GM19467 (cell line): ENCODE measurements at regions not wholly inside any gene's neighbourhood (a gene's known extent, or its start where the extent isn't known, plus 50 kb on each side); places are given as distances from the start of the nearest gene placed in this dataset.
"Not testable (repeated sequence)": the region's sequence is repeated elsewhere in the genome, so short reads cannot be mapped to it uniquely, and the experiment has no call there.

Source experiments
- ATAC-seq: cut with Tn5 transposase; IDR thresholded peaks from one replicate; pipeline ENCODE4 v1.9.1; 2021; ENCODE audit warnings: mild to moderate bottlenecking, moderate library complexity; ENCODE audit not compliant: unreplicated experiment

GRCh38 chr1:146443088-146443870, 214.5 kb upstream of the NOTCH2NLA start:
- ATAC-seq, result not testable (repeated sequence)

GRCh38 chr1:146438543-146438942, 209.7 kb upstream of the NOTCH2NLA start:
- ATAC-seq, result not testable (repeated sequence)

DNA sequence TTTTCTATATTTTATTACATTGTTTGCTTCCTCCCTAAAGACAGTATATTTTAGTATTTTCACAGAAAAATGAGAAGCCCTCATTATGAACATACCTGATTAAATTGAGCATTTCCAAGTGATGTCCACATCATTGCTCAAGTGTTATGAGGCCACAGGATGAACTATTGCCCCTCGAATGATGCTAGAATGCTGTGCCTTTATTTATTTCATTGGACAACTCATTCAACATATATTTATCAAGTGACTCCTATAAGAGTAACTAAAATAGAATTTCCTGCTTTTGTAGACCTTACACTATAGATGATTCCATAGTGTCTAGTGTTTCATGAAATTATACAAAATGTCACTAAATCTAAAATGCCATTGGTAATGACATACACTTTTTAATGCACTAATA, 187.8 kb upstream of the NOTCH2NLA start:
- ATAC-seq, result not testable (repeated sequence)

GRCh38 chr1:146415017-146415416, 186.2 kb upstream of the NOTCH2NLA start:
- not testable (repeated sequence) for ATAC-seq

GRCh38 chr1:146413911-146414310, 185.1 kb upstream of the NOTCH2NLA start:
- not testable (repeated sequence) for ATAC-seq

DNA sequence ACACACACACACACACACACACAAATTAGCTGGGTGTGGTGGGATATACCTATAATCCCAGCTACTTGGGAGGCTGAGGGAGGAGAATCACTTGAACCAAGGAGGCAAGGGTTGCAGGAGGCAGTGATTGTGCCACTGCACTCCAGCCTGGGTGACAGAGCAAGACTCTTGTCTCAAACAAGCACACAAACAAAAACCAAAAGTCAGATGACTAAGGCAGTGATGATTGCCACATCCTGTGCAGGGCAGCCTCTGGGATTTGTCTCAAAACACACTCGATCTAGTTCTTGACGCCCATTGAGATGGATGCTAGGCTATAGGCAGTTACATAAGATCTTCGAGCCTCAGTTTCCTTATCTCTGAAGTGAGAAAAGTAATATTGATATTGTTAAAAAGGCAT, 183.1 kb upstream of the NOTCH2NLA start:
- not testable (repeated sequence) for ATAC-seq

DNA sequence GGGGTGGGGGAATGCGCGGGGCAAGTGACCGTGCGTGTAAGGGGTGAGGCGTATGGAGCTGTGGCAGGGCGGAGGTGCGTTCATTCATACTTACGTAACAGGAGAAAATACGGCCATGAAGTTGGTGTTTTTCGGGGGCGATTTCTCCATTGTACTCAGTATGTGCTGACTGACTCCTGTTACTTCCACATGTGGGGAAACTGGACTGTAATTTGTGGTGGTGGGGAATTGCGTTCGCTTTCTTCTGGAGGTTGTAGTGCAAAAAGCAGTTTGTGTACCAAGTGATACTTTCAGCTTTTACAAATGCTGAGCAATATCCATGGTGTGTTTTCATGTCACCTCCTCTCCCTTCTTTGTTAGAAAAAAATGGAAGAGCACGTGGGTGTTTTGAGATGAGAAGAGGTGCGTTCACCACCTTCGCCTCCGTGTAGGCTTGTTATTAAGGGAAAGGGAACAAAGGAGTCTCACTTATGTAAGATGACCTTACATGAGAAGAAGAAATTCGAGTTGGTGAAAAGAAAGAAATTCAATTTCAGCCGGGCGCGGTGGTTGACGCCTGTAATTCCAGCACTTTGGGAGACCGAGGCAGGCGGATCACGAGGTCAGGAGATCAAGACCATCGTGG, 181.1 kb upstream of the NOTCH2NLA start:
- ATAC-seq, result not testable (repeated sequence)

DNA sequence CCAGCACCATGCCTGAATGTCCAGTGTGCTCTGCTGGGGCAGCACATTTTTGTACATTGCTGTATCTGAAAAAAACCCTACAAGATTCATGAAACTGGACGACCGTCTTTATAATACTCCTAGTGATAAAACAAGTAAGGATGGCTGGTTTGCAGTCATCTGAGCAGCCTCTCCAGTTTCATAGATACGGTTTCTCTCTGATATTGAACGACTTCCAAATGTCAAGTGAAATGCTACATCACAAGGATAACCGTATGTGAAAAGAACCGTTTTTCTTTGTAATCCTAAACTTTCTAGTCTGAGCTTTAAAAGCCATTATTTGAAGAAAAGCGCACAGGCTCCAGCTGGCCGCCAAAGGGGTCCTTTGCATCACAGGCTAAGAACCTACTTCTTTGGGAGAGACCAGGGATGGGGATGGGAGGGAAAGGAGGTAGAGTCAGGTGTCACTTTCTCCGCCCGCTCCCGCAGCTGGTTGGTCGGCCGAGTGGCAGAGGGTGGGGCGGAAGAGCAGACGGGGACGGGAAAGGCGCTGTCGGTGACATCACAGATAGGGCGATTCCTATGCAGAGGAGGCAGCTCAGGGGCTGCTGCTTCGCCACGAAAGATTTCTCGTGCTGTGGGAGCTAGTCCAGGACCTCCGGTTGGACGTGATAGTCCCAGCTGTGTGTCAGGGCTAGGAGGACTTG, 180.4 kb upstream of the NOTCH2NLA start:
- not testable (repeated sequence) for ATAC-seq

- not testable (repeated sequence) for ATAC-seq
Observed at GRCh38 chr1:146401281-146401825, 172.5 kb upstream of the NOTCH2NLA start.

- not testable (repeated sequence) for ATAC-seq
Observed at GRCh38 chr1:146400173-146401121, 171.6 kb upstream of the NOTCH2NLA start.

GRCh38 chr1:146399225-146399624, 170.4 kb upstream of the NOTCH2NLA start:
- not testable (repeated sequence) for ATAC-seq

- not testable (repeated sequence) for ATAC-seq
Observed at GRCh38 chr1:146396801-146397200, 168.0 kb upstream of the NOTCH2NLA start.

GRCh38 chr1:146396242-146396641, 167.4 kb upstream of the NOTCH2NLA start:
- not testable (repeated sequence) for ATAC-seq

DNA sequence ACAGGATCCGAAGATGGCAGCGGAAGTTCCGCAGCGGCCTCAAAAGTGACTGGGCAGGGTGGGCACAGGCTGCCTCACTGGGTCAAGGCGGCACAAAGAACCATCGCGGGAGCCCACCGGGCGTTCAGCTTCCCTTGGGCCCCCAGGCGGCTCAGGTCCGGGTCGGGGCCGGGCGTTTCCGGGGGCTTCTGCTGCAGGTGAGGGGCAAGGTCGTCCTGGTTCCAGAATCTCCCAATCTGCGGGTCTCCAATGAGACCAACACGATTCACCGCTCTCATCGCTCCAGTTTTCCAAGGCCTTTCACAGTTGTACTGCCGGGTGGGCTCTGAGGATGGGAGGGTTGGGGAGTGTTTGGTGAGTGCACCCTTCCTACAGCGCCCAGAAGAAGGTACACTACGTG, 165.0 kb upstream of the NOTCH2NLA start:
- ATAC-seq, result not testable (repeated sequence)

- not testable (repeated sequence) for ATAC-seq
Observed at GRCh38 chr1:146393154-146393553, 164.3 kb upstream of the NOTCH2NLA start.

DNA sequence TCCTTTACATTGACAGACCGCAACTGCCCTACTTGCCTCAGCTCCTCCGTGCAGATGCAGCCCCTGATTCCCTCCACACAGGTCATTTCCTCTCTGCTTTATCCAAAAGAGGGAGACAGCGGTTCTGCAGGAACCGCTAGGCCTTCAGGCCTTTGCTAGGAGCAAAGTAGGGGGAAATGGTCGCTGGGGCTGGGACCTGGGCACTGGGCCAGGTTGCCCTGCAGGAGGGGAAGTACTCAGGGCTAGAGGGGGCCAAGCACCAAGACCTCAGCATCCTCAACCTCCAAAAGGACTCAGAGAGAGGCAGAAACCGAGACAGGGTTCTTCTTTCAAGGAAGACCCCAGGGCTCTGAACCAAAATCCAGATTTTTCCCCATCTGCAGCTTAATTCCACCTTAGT, 160.4 kb upstream of the NOTCH2NLA start:
- not testable (repeated sequence) for ATAC-seq

DNA sequence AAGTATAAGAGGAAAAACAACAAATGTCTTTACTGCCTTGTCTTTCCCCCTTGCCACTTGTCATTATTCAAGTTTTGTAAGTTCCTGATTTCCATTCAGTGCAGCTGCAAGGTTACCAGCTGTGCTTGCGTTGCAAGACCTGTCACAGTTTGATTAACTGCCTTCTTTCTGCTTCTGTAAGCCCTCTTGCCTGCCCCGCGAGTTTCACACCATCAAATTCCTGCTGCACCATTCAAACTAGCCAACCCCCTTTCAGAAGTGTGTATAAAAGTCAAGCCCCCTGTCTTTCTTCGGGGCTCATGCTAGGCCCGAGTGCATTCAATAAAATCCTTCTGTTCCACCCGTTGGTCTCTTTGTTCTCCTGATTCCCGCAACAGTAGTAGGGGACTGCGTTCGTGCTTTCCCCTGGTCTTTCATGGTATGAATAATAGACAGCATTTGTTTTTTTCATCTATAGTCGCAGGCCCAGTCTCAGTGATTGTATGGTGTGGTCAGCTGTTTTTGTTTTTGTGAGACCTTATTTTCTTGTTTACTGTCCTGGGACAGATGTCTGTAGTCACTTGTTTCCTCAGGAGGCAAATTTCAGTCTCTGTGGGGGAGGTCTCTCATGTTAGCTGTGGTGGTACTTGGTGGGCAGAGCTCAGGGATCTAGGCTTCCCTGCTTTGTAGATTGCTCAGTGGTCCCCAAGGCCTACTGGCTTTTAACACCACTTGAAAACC, 159.1 kb upstream of the NOTCH2NLA start:
- not testable (repeated sequence) for ATAC-seq

DNA sequence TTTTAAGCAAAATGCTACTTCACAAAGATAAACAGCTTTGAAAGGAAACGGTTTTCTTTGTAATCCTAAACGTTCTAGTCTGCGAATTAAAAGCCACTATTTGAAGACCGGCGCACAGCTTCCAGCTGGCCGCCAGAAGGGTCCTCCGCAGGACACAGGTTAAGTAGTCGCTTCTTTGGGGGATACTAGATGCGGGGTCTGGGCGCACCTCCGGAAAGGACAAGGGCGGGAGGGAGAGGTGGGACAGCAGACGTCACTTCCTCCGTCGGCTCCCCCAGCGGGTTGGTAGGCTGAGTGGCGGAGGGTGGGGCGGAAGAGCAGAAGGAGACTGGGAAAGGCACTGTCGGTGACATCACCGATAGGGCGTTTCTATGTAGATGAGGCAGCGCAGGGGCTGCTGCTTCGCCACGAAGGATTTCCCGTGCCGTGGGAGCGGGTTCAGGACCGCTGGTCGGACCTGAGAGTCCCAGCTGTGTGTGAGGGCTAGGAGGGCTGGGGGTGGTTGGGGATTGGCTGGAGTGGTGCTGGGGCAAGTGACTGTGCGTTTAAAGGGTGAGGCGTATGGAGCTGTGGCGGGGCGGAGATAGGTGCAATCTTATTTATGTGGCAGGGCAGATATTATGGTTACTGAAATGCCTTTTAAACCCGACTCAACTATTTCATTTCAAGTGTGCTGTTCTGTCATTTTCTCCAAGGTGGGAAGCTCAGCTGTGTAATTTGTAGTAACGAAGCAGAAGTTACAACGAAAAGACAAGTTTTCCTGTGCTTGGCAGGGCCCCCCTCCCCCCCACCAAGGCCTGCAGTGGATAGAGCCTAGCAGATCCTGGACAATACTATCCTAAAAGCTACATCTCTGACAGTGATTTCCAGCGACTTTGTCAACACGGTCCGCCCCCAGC, 158.3 kb upstream of the NOTCH2NLA start:
- peak; percentile 98 for ATAC-seq
